Muscle of leg (tissue), 3 donors: ENCODE measurements at regions not wholly inside any gene's neighbourhood (a gene's known extent, or its start where the extent isn't known, plus 50 kb on each side); places are given as distances from the start of the nearest gene placed in this dataset.

Source experiments
- DNase-seq: peaks from one replicate; pipeline ENCODE4 v3.0.0; 2013
- H3K27ac ChIP-seq: one replicate; pipeline ENCODE4 v1.5.1; 2013; ENCODE audit warnings: mild to moderate bottlenecking, low read length, control low read depth
- H3K27me3 ChIP-seq: one replicate; pipeline ENCODE4 v1.6.1; 2013; ENCODE audit warnings: low read length; ENCODE audit not compliant: control insufficient read depth, insufficient read depth
- H3K36me3 ChIP-seq: one replicate; pipeline ENCODE4 v1.6.1; 2013; ENCODE audit warnings: low read length; ENCODE audit not compliant: control insufficient read depth, insufficient read depth
- H3K4me1 ChIP-seq: one replicate; pipeline ENCODE4 v1.6.1; 2013; ENCODE audit warnings: low read length; ENCODE audit not compliant: control insufficient read depth, insufficient read depth
- H3K4me3 ChIP-seq: one replicate; pipeline ENCODE4 v1.5.1; 2013; ENCODE audit warnings: low read length, control low read depth
- H3K9me3 ChIP-seq: replicated peaks from 2 replicates; pipeline ENCODE4 v1.6.1; 2013; ENCODE audit warnings: low read depth, low read length; ENCODE audit not compliant: control insufficient read depth
- WGBS: methylation state at CpG from one replicate; pipeline ENCODE4 v1.1.5; 2013; ENCODE audit warnings: missing lambda C conversion rate; ENCODE audit not compliant: insufficient coverage; 5-methylcytosine and 5-hydroxymethylcytosine counted together

DNA sequence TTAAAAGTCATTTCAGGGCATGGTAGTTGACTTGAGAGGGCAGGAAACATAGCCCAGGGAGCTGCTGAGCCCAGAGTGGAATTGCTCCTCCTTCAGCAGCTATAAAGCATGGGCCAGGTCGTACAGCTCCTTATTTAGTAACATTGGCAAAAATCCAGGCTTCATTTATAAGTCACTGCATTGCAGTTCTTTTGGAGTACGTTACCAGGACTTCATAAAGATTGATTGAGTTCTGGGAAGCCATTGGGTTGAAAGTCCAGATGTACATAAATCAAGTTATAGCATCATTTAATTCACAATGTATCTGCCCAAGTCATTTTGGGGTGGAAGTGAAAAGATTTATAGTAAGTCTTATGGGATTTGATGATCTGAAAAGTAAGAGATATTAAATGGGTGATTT, 53.0 kb upstream of the ANKEF1 start:
- H3K4me3 ChIP-seq: no peak overlapping the region
- H3K4me1 ChIP-seq: no peaks in the 10 kb centered on the region
- H3K9me3 ChIP-seq: no peaks in the 10 kb centered on the region
- H3K27me3 ChIP-seq: no peaks in the 10 kb centered on the region
- no CpG with 5 or more reads among the region's 2 CpGs for WGBS
- no peak overlapping the region for H3K27ac ChIP-seq
- DNase-seq: peak; percentile 16
- no peaks in the 10 kb centered on the region for H3K36me3 ChIP-seq

DNA sequence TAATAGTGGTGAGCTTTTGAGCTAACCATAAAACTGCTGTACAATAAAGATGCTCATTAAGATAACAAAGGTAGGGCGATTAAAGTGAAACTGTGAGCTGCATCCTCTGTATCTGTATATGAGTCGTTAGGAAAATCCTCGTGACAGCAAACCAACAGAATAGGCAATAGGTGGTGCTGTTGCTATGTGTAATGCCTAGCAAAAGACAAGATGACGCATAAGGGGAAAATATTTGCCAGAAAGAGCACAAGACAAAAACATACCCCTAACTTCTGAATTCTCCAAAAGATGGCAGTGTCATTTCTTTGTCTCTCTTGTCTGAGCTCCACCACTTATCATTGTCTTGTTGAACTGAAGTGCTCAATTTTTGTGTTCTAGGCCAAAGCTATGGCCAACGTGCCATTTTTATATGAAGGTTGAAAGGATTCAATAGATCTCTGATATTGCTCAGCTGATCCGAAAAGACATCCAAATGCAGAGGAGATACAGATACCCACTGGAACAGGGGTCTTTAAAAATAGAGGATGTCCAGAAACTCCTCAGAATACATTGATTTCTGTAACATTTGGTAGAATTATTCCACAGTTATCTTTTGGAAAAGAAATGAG, 56.3 kb upstream of the ANKEF1 start:
- no peak overlapping the region for H3K27ac ChIP-seq
- H3K9me3 ChIP-seq: no peaks in the 10 kb centered on the region
- no peaks in the 10 kb centered on the region for H3K36me3 ChIP-seq
- H3K4me1 ChIP-seq: no peaks in the 10 kb centered on the region
- H3K4me3 ChIP-seq: no peak overlapping the region
- peak; percentile 94 for DNase-seq
- no peaks in the 10 kb centered on the region for H3K27me3 ChIP-seq
- WGBS: 0% methylated on average over 1 of the region's 6 CpGs

DNA sequence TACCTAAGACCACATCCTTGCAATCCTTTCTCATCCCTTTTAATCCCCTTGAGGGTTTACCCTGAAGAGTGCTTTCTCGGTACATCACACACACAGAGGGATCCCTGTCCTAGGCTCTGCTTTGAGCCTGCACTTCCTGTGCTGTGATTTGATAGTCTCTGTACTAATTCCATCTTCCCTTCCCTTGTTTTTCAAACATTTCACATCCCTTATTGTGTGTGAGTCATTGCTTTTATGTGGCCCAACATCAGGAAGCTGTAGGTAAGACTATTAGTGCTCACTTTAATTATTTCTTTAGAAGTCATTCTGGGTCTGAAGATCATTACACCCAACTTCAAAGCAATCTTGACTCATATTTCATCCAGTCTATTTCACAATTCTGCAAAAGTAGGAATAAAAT, 57.2 kb upstream of the ANKEF1 start:
- Histone ChIP-seq H3K4me3 (no peak overlapping the region), H3K27me3 (no peaks in the 10 kb centered on the region), H3K4me1 (no peaks in the 10 kb centered on the region), H3K36me3 (no peaks in the 10 kb centered on the region), H3K9me3 (no peaks in the 10 kb centered on the region), H3K27ac (no peak overlapping the region)
- no CpG with 5 or more reads among the region's 1 CpG for WGBS
- no peak for DNase-seq

DNA sequence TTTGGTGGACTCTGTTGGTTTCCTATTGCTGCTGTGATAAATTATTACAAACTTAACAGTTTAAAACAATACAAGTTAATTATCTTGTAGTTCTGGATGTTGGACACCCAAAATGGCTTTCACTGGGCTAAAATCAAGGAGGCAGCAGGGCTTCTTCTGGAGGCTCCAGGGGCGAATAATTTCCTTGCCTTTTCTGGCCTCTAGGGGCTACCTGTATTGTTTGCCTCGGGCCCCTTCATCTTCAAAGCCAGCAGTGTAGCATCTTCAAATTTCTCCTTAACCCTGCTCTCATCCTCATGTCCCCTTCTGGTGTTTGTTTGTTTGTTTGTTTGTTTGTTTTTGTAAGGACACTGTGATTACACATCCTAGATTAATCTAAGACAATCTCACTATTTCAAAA, 60.5 kb upstream of the ANKEF1 start:
- Histone ChIP-seq H3K36me3 (no peaks in the 10 kb centered on the region), H3K9me3 (no peaks in the 10 kb centered on the region), H3K4me1 (no peaks in the 10 kb centered on the region), H3K4me3 (no peak overlapping the region), H3K27ac (no peak overlapping the region), H3K27me3 (no peaks in the 10 kb centered on the region)
- no peak for DNase-seq
- WGBS: 75% methylated on average over 1 of the region's 2 CpGs

DNA sequence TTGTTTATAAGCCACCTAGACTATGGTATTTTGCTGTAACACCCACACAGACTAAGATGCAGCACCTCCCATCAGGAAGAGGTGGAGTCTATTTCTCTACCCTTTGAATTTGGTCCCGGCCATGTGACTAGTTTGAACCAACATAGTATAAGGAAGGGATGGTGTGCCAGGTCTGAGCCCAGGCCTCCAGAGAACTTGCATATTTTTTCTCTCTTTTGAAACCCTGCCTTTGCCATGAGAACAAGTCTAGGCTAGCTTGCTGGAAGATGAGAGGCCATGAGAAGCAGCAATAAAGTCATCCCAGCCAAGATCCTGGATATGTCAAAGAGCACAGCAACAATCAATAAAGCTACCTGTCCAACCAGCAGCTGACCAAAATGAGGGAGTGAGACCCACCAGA, 63.0 kb upstream of the ANKEF1 start:
- DNase-seq: no peak
- no peaks in the 10 kb centered on the region for H3K27me3 ChIP-seq
- H3K4me1 ChIP-seq: no peaks in the 10 kb centered on the region
- no peak overlapping the region for H3K4me3 ChIP-seq
- no peaks in the 10 kb centered on the region for H3K36me3 ChIP-seq
- no peak overlapping the region for H3K27ac ChIP-seq
- H3K9me3 ChIP-seq: no peaks in the 10 kb centered on the region
- WGBS: no CpG with 5 or more reads among the region's 1 CpG

DNA sequence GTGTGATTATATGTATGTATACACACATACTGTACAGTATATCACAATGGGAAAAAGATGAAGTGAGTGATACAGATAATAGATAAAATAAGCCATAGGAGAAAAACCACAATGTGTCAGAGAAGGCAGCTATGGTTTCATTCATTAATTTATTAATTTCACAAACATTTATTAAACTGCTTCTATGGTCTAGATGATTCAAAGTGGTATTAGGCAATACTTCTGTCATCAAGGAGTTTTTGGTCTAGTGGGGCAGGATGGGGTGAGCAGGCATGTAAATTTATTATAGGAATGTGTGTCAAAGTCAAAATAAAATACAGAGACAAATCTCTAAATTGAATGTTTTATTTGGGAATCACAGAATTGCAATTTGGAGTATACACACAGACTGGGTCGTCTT, 65.2 kb upstream of the ANKEF1 start:
- Histone ChIP-seq H3K4me1 (no peaks in the 10 kb centered on the region), H3K9me3 (no peaks in the 10 kb centered on the region), H3K27me3 (no peaks in the 10 kb centered on the region), H3K4me3 (no peak overlapping the region), H3K27ac (no peak overlapping the region), H3K36me3 (no peaks in the 10 kb centered on the region)
- 80% methylated on average over 1 of the region's 1 CpG for WGBS
- DNase-seq: no peak

DNA sequence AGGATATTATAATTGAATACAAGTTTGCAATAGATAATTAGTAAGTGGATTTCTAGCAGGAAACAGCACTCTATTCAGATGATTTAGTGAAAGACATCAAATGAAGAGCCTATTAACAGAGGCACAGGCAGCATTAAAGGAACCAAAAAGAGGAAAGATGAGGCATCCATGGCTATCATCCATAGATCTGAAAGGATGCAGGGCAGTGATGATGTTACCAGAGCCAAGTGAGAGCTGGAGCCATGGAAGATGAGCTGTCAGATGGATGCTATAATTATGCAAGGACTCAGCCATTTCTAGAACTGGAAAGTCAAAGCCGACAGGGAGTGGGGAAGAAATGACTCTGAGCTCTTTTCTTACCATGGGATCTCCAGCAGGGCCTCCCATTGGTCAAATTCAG, 66.8 kb upstream of the ANKEF1 start:
- Histone ChIP-seq H3K36me3 (no peaks in the 10 kb centered on the region), H3K4me1 (no peaks in the 10 kb centered on the region), H3K27me3 (no peaks in the 10 kb centered on the region), H3K27ac (no peak overlapping the region), H3K4me3 (no peak overlapping the region), H3K9me3 (no peaks in the 10 kb centered on the region)
- DNase-seq: no peak
- WGBS: 33% methylated on average over 1 of the region's 1 CpG

DNA sequence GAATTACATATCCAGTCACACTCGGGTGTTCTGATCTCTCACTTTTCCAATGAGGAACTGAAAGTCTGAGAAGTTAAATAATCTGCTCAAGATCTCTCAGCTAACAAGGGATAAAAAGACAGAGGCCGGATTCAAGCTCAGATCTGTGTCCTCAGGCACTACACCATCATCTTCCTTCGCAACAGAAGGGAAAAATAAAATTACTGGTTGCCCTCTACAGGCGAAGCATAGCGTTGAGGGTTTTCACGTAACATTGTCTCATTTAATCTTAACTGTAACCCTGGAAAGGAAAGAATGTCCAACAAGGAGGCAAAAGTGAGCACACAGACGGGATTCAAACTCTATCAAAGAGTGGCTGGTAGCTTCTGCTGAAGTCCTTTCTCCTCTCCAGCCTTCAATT, 67.8 kb upstream of the ANKEF1 start:
- no peaks in the 10 kb centered on the region for H3K36me3 ChIP-seq
- no peak for DNase-seq
- WGBS: 36% methylated on average over 4 of the region's 7 CpGs
- H3K27ac ChIP-seq: no peak overlapping the region
- no peaks in the 10 kb centered on the region for H3K4me1 ChIP-seq
- H3K27me3 ChIP-seq: no peaks in the 10 kb centered on the region
- no peak overlapping the region for H3K4me3 ChIP-seq
- no peaks in the 10 kb centered on the region for H3K9me3 ChIP-seq

DNA sequence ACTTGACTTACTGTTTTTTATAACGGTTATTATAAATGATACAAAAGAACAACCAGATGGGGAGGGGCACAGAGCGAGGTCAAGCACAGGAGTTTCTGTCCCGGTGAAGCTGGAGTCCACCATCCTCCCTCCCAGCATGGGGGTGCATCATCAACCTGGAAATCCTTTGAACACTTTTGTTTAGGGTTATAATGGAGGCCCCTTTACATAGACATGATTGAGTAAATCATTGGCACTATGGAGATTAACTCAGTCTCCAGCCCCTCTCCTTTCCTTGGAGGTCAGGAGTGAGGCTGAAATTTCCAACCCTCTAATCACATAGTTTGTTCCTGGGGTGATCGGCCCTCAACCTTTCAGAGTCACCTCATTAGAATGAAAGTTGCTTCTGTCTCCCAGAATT, 71.8 kb upstream of the ANKEF1 start:
- H3K36me3 ChIP-seq: no peaks in the 10 kb centered on the region
- DNase-seq: no peak
- H3K9me3 ChIP-seq: no peaks in the 10 kb centered on the region
- H3K4me1 ChIP-seq: no peaks in the 10 kb centered on the region
- H3K4me3 ChIP-seq: no peak overlapping the region
- H3K27me3 ChIP-seq: no peaks in the 10 kb centered on the region
- WGBS: no CpG with 5 or more reads among the region's 4 CpGs
- H3K27ac ChIP-seq: no peak overlapping the region

DNA sequence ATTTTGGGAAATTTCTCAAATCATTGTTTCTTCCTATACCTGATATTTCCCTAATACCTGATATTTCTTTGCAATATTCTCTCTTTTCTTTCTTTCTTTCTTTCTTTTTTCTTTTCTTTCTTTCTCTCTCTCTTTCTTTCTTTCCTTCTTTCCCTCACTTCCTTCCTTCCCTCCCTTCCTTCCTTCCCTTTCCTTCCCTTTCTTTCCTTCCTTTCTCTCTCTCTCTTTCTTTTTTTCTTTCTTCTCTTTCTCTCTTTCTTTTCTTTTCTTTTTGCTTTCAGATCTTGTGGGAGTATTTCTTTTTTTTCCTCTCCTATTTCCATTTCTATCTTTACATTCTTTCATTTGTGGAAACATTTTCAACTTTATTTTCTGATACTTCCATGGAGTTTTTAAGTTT, 76.1 kb upstream of the ANKEF1 start:
- DNase-seq: no peak
- H3K4me3 ChIP-seq: no peak overlapping the region
- no peaks in the 10 kb centered on the region for H3K27me3 ChIP-seq
- H3K27ac ChIP-seq: no peak overlapping the region
- no peaks in the 10 kb centered on the region for H3K4me1 ChIP-seq
- no peaks in the 10 kb centered on the region for H3K9me3 ChIP-seq
- H3K36me3 ChIP-seq: no peaks in the 10 kb centered on the region

DNA sequence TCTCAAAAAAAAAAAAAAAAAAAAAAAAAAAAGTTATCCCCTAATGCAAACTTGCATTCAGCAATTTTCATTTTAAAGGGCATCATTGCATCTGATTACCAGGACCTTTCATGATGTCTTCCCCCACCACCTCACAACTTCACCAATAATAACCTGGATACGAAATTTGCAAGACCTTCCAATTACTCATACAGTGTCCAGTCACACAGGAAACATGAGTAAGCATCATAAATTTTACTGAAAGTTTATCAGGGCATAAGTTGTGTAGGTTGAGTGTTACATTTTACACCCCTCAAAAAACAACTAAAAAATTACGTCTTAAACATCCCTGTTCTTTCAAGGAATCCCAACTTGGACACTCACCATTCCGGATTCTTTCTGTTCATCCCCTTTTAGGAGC, 79.1 kb upstream of the ANKEF1 start:
- no peak for DNase-seq
- WGBS: 86% methylated on average over 1 of the region's 3 CpGs
- Histone ChIP-seq H3K4me1 (no peaks in the 10 kb centered on the region), H3K36me3 (no peaks in the 10 kb centered on the region), H3K27ac (no peak overlapping the region), H3K27me3 (no peaks in the 10 kb centered on the region), H3K4me3 (no peak overlapping the region), H3K9me3 (no peaks in the 10 kb centered on the region)
